GM10266 (cell line): ENCODE measurements at regions not wholly inside any gene's neighbourhood (a gene's known extent, or its start where the extent isn't known, plus 50 kb on each side); places are given as distances from the start of the nearest gene placed in this dataset.

Experiments
- DNase-seq: peaks from one replicate; pipeline ENCODE4 v3.0.0; 2012; ENCODE audit errors: extremely low spot score
- TF ChIP-seq, protein P1 (sequence below): IDR thresholded peaks from 2 replicates; pipeline ENCODE4 v1.5.1; 2012; ENCODE audit warnings: mild to moderate bottlenecking, low read depth; ENCODE audit not compliant: control insufficient read depth, insufficient read depth; ENCODE audit errors: missing control alignments

DNA sequence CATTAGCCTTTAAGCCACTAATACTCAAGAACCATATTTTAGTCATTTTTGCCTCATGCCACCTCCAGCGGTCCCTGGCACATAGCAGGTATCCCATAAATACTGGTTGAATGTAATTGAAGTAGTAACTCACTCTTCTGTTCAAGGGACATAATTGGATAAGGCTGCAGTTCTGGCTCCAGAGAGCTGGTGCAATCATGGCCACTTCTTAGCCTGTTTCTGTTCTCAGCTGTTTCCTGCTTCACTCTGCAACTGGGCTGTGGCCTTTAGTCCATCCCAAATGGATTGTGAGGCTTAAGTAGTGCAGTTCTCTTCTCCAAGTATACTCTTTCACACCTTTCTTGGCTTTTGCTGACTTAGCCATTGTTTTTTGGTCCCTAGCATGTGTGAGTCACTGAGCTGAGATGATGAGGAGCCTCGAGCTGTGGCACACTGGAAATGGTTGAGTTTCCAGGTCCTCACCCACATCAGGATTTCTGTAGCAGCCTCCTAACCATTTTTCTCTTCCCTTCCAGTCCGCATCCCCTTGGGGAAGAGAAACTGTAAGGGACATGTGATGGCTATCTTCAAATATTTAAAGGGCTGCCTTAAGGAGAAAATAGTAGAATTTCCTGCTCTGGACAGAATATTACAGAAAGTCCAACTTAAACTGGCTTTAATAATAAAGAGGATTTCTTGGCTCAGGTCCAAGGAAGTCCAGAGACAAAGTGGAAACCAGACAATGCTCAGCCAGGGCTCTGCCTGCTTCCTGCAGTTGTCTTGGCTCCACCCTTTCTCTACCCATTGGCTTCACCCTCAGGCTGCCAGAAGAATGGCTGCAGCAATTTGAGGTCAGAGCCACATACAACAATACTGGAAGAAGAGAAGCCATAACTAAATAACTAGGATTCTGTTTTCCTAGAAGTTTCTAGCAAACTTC is 305.4 kb upstream of the ROPN1 start:
- no peak for DNase-seq

DNA sequence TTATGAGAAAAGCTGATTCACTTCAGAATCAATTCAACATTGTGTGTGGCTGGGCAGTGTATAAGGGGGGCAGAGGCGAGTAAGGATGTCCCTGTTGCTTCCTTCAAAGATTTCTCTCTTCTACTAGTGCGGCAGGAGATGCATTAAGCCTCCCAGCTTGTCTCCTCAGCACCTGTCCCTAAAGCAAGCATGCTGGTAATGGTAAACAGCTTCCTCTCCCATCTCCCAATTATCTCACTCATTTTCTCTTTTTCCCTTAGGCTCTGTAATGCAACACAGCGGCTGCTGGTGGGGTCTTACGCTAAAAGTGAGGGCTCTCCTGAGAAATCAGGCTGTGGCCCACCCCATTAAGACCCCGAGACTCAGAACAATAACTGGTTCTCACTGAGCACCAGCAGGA is 306.4 kb upstream of the ROPN1 start:
- TF ChIP-seq, protein P1, sequence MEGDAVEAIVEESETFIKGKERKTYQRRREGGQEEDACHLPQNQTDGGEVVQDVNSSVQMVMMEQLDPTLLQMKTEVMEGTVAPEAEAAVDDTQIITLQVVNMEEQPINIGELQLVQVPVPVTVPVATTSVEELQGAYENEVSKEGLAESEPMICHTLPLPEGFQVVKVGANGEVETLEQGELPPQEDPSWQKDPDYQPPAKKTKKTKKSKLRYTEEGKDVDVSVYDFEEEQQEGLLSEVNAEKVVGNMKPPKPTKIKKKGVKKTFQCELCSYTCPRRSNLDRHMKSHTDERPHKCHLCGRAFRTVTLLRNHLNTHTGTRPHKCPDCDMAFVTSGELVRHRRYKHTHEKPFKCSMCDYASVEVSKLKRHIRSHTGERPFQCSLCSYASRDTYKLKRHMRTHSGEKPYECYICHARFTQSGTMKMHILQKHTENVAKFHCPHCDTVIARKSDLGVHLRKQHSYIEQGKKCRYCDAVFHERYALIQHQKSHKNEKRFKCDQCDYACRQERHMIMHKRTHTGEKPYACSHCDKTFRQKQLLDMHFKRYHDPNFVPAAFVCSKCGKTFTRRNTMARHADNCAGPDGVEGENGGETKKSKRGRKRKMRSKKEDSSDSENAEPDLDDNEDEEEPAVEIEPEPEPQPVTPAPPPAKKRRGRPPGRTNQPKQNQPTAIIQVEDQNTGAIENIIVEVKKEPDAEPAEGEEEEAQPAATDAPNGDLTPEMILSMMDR, result no peak
- DNase-seq, result no peak

More for the DNA sequence above, 305.4 kb upstream of the ROPN1 start:
- TF ChIP-seq, protein P1, result no peak

DNA sequence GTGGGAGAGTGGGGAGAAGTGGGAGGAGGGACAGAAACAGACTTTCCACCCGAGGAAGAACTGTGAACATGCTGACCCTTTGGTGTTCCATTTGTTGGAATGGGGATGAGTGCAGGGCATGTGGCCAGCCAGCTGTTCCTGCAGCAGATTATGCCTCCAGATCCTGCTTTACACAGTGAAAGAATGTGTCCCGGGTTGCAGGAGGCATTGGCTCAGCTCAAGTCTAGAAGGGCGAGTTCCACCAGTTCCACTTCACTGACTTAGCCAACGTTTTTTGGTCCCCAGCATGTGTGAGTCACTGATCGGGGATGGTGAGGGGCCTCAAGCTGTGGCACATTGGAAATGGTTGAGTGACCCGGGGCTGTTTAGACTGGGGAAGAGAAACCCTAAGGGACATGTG is 307.0 kb upstream of the ROPN1 start:
- DNase-seq, result no peak
- TF ChIP-seq, protein P1, result no peak

DNA sequence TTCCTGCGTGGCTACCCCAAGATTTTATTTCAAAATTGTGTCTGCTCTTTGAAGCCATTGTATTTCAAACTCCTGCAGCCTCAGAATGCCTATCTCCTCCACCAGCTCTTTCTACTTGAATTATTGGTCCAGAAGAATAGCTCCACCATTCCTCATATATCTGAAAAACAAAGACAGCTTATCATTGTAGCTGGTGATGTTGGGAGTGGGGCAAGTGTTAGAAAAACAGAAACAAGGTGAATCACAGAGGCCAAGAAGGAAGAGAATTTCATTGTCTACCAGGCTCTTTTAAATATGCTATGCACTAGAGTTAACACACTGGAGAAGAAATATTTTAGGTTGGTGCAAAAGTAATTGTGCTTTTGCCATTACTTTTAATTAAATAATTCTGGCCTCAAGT is 307.9 kb upstream of the ROPN1 start:
- TF ChIP-seq, protein P1, result no peak
- DNase-seq, result no peak

DNA sequence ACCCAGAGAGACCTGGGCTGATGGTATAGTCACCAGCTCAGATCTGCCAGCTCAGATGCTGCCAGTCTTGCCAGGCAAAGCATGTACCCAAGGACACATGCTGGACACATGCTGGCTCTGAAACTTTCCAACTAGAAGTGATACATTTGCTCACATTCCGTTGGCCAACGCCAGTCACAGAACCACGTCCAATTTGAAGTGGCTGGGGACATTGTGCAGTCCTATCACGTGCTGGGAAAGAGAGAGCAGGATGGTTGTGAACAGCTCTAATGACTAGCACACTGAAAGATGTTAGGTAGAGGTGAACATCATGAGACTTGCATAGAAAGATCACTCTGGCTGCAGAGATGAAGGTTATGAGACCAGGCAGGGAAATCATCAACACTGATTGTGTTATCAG is 308.5 kb upstream of the ROPN1 start:
- no peak for DNase-seq
- TF ChIP-seq, protein P1, result no peak

DNA sequence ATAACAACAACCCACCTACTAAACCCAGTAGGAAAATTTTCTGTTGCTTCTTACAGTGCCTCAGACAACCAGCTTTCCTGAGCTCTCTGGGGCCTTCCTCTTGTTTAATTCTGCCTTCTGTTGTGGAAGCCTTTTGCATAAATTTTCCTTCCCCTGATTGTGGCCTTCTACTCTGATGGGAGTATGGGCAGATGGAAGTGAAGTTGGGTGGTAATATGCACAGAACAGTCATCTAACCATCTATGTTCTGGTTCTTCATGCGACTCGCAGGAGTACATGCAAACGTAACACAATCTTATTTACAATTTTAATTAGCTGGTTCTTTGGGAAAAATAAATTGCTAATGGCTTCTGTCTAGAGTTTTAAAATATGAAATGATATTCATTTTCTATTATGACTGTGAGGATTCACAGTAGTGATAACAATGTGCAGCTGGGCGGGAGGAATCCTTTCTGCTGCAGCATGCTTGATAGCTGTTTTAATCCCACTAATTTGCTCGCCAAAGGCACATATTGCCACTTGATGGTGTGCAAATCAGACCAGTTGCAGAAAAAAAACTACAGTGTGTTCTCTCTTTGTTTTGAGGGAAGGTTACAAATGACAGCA is 311.5 kb upstream of the ROPN1 start:
- TF ChIP-seq, protein P1, result no peak
- DNase-seq, result no peak

DNA sequence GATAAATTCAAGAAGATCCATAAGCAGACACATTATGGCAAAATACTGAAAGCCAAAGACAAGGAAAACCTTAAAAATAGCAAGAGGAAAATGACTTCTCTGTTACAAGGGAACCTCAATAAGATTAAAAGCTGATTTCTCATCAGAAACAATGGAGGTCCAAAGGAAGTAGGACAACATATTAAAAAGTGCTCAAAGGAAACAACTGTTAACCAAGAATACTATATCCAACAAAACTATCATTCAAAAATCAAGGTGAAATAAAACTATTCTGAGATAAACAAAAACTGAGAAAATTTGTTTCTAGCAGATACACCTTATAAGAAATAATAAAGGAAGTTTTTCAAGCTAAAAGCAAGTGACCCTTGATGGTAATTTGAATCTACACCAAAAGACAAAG is 314.7 kb upstream of the ROPN1 start:
- TF ChIP-seq, protein P1, result no peak
- DNase-seq, result no peak
